ENCODE measurements at regions not wholly inside any gene's neighbourhood (a gene's known extent, or its start where the extent isn't known, plus 50 kb on each side); places are given as distances from the start of the nearest gene placed in this dataset.
"Not testable (repeated sequence)": the region's sequence is repeated elsewhere in the genome, so short reads cannot be mapped to it uniquely, and the experiment has no call there.

- DNase-seq (ENCODE audit: insufficient read length, low spot score) (no peak), FAIRE-seq (no peak)
- no peak for TF ChIP-seq POLR2A (IDR thresholded peaks at IDR 0.05; ENCODE audit: low read depth, low read length)
Measured at GRCh38 chr9:28086881-28087280, 513.6 kb upstream of the C9orf72 start.

- FAIRE-seq, result no peak
Measured at GRCh38 chr9:28092981-28093936, 520.0 kb upstream of the C9orf72 start.

DNA sequence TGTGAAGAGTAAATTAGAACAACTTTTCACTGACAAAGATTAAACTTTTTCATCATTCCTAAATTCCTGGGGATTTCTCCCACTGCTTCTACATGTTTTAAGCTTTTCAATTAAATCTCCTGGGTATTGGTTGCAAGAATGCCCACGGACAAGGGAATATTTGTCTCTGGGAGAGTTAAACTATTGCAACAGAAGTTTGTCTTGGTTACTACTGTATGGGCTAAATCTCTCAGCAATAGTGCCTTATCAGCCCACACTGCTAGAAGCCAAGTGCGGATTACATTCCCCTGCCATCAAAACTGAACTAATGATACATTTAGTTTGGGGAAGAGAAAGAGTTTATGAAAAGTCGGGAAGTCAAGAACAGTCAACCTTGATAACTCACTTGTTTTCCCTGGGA, 528.2 kb upstream of the C9orf72 start:
- TF ChIP-seq POLR2A (IDR thresholded peaks at IDR 0.05; ENCODE audit: low read depth, low read length), result no peak
- DNase-seq (ENCODE audit: insufficient read length, low spot score) (no peak), FAIRE-seq (no peak)

More at GRCh38 chr9:28092981-28093936, 520.0 kb upstream of the C9orf72 start:
- no peak for TF ChIP-seq POLR2A (IDR thresholded peaks at IDR 0.05; ENCODE audit: low read depth, low read length)
- DNase-seq (ENCODE audit: insufficient read length, low spot score), result no peak

DNA sequence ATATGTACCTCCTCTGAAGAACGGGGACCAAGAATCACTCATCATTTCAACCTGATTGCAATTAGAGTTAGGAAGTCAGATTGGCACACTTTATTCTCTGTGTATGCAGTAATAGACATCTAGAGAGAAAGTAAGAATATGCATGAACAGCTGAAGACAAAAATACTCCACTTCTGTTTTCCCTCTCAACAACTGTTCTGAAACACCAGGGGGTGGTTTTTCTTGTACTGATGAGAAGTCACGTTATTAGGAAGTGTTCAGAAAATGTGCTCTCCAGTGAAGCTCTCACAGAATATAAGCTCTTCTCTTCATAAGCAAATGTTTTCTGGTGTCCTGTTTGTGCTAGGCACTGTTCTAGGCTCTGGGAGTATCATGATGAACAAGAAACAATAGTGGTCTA, 531.7 kb upstream of the C9orf72 start:
- FAIRE-seq, result no peak
- no peak for TF ChIP-seq POLR2A (IDR thresholded peaks at IDR 0.05; ENCODE audit: low read depth, low read length)
- no peak for DNase-seq (ENCODE audit: insufficient read length, low spot score)

GRCh38 chr9:28120184-28120583, 546.9 kb upstream of the C9orf72 start:
- FAIRE-seq (no peak), DNase-seq (ENCODE audit: insufficient read length, low spot score) (no peak)
- no peak for TF ChIP-seq POLR2A (IDR thresholded peaks at IDR 0.05; ENCODE audit: low read depth, low read length)

GRCh38 chr9:28120626-28121025, 547.3 kb upstream of the C9orf72 start:
- DNase-seq (ENCODE audit: insufficient read length, low spot score), result no peak
- no peak for TF ChIP-seq POLR2A (IDR thresholded peaks at IDR 0.05; ENCODE audit: low read depth, low read length)
- no peak for FAIRE-seq

GRCh38 chr9:28121366-28121765, 548.1 kb upstream of the C9orf72 start:
- TF ChIP-seq POLR2A (IDR thresholded peaks at IDR 0.05; ENCODE audit: low read depth, low read length), result no peak
- DNase-seq (ENCODE audit: insufficient read length, low spot score) (no peak), FAIRE-seq (no peak)

DNA sequence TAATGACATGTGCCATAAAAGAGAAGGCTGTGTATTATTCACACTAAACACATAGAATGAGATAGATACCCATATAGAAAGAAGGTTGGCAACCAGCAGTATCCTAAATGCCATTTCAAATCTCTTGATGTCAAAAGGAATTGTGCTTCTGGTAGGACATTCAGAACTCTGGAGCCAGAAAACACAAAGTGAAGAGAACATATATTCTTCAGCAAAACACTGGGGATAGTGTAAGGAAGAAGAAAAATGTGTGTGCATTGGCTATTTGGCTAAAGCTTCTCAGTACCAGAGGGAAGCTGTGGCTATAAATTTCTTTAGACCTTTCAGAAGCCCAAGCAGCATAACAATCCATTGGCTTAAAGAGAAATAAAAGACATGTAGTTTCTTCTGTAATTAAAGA, 551.6 kb upstream of the C9orf72 start:
- no peak for TF ChIP-seq POLR2A (IDR thresholded peaks at IDR 0.05; ENCODE audit: low read depth, low read length)
- DNase-seq (ENCODE audit: insufficient read length, low spot score) (no peak), FAIRE-seq (no peak)

DNA sequence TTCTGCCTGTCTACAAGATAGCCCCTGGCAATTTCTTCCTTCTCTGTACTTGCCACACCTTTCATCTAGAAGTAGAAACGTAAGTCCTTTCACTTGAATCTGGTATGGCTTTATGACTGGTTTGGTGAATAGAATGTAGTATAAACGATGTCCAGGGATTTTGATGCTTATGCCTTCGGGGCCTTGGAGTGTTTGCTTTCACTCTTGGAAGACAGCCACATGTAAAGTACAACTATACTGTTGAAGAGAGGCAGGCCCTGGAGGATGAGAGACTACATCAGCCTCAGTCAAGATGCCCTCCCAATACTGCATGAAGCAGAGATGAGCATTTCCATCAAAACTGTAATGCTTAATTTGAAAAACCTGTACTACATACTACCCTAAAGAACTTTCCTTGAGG, 553.8 kb upstream of the C9orf72 start:
- no peak for TF ChIP-seq POLR2A (IDR thresholded peaks at IDR 0.05; ENCODE audit: low read depth, low read length)
- no peak for FAIRE-seq
- no peak for DNase-seq (ENCODE audit: insufficient read length, low spot score)

GRCh38 chr9:28134446-28134976, 561.2 kb upstream of the C9orf72 start:
- FAIRE-seq, result no peak
- DNase-seq (ENCODE audit: insufficient read length, low spot score), result no peak
- TF ChIP-seq POLR2A (IDR thresholded peaks at IDR 0.05; ENCODE audit: low read depth, low read length), result no peak

DNA sequence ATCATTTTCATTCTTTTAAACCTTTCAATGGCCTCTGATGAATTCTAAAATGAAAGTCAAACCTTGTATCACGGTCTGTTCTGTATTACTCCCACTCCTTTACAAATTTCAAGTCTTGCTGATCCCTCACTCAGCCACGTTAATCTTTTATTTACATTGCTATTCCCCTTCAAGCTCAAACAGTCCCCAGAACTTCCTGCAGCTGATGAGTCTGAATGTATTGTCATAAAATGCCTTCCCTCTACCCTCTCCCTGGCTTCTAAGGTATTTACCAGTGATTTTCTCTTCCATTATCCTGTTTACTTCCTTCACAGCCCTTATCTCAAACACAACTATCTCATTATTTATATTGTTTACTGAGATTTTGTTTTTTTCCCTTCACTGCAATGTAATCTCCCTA, 562.3 kb upstream of the C9orf72 start:
- no peak for FAIRE-seq
- no peak for TF ChIP-seq POLR2A (IDR thresholded peaks at IDR 0.05; ENCODE audit: low read depth, low read length)
- DNase-seq (ENCODE audit: insufficient read length, low spot score), result no peak

- no peak for FAIRE-seq
- no peak for TF ChIP-seq POLR2A (IDR thresholded peaks at IDR 0.05; ENCODE audit: low read depth, low read length)
- no peak for DNase-seq (ENCODE audit: insufficient read length, low spot score)
Measured at GRCh38 chr9:28136113-28136512, 562.8 kb upstream of the C9orf72 start.

- not testable (repeated sequence) for DNase-seq (ENCODE audit: insufficient read length, low spot score); FAIRE-seq
Measured at GRCh38 chr9:28147430-28147829, 574.1 kb upstream of the C9orf72 start.

GRCh38 chr9:28147923-28148597, 574.8 kb upstream of the C9orf72 start:
- not testable (repeated sequence) for FAIRE-seq

DNA sequence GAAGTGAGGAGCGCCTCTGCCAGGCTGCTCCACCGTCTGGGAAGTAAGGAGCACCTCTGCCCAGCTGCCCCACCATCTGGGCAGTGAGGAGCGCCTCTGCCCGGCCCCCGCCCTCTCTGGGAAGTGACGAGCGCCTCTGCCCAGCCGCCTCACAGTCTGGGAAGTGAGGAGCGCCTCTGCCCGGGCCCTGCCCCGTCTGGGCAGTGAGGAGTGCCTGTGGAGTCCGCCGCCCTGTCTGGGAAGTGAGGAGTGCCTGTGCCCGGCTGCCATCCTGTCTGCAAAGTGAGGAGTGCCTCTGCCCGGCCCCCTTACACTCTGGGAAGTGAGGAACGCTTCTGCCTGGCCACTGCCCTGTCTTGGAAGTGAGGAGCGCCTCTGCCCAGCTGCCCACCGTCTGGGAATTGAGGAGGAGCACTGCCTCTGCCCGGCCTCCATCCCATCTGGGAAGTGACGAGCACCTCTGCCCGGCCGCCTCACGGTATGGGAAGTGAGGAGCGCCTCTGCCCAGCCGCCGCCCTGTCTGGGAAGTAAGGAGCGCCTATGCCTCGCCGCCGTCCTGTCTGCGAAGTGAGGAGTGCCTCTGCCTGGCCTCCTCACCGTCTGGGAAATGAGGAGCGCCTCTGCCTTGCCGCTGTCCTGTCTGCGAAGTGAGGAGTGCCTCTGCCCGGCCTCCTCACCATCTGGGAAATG, 576.2 kb upstream of the C9orf72 start:
- FAIRE-seq; DNase-seq (ENCODE audit: insufficient read length, low spot score): not testable (repeated sequence)

More at GRCh38 chr9:28147923-28148597, 574.8 kb upstream of the C9orf72 start:
- not testable (repeated sequence) for DNase-seq (ENCODE audit: insufficient read length, low spot score)

All from H54 (cell line).